ENCODE measurements at regions not wholly inside any gene's neighbourhood (a gene's known extent, or its start where the extent isn't known, plus 50 kb on each side); places are given as distances from the start of the nearest gene placed in this dataset.
A peak's percentile ranks its signal among the peaks of the same experiment; 100 is the strongest.

DNA sequence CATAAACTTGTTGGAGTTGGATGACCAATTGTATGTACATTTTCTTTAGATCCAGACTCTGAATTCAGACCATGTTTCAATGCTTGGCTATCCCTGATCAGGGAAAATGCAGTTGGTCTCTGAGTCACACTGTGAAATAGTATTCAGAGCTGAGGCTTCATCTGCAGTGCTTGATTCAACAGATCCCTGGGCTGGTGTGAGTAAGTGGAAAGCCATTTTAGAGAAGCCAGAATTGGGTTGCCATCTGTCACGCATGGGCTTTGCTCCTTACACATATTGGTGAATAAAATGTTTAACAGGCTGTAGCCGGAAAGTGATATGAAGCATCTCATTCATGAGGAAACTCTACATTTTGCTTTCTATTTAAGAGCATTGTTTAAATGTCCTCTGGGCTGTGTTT is 50.0 kb upstream of the ACYP2 start:
- WGBS, 3 donors = 89 to 98% (median 93%) methylated on average over 2 of the region's 2 CpGs
- Histone ChIP-seq H3K9me3 (ENCODE audit: control insufficient read depth in 2 of 2, insufficient read depth in 1 of 2, low read depth in 1 of 2, low read length in 1 of 2) (no peaks in the 10 kb centered on the region), H3K27me3 (ENCODE audit: control insufficient read depth in 3 of 3, insufficient read depth in 3 of 3, low read length in 3 of 3) (no peaks in the 10 kb centered on the region), H3K4me3 (ENCODE audit: low read depth in 1 of 3, low read length in 3 of 3) (no peak overlapping the region), H3K4me1 (ENCODE audit: control insufficient read depth in 3 of 3, insufficient read depth in 2 of 3, low read depth in 1 of 3, low read length in 2 of 3) (no peaks in the 10 kb centered on the region), H3K27ac (ENCODE audit: low read depth in 1 of 3, low read length in 2 of 3) (no peak overlapping the region), H3K36me3 (ENCODE audit: control insufficient read depth in 3 of 3, insufficient read depth in 2 of 3, low read depth in 1 of 3, low read length in 3 of 3) (no peaks in the 10 kb centered on the region)
- FAIRE-seq (no peak), DNase-seq (no peak)

DNA sequence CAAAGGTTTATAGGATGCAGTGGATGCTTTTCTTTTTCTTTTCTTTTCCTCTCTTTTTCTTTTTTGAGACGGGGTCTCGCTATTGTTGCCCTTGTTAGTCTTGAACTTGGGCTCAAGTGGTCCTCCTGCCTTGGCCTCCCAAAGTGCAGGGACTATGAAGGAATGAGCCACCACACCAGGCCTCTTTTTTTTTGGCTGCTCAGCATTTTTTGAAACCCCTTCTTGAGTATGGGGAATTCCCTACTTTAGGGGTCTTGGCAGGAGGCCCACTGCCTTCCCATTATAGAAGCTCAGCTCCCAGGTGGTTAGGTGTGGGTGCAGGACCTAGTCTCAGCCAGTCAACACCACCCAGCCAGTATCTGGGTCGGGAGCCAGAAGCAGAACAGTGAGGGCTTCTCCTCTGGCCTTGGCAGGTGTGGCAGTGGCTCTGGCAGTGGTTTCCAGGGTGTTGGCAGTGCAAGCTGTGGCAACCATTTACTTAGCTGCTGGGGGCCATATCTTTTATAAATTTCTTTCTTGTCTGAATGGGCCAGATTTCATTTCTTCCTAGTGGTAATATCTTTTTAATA is 51.4 kb upstream of the ACYP2 start:
- Histone ChIP-seq H3K27ac (ENCODE audit: low read depth in 1 of 3, low read length in 2 of 3) (no peak overlapping the region), H3K27me3 (ENCODE audit: control insufficient read depth in 3 of 3, insufficient read depth in 3 of 3, low read length in 3 of 3) (no peaks in the 10 kb centered on the region), H3K4me1 (ENCODE audit: control insufficient read depth in 3 of 3, insufficient read depth in 2 of 3, low read depth in 1 of 3, low read length in 2 of 3) (no peaks in the 10 kb centered on the region), H3K4me3 (ENCODE audit: low read depth in 1 of 3, low read length in 3 of 3) (no peak overlapping the region), H3K9me3 (ENCODE audit: control insufficient read depth in 2 of 2, insufficient read depth in 1 of 2, low read depth in 1 of 2, low read length in 1 of 2) (no peaks in the 10 kb centered on the region), H3K36me3 (ENCODE audit: control insufficient read depth in 3 of 3, insufficient read depth in 2 of 3, low read depth in 1 of 3, low read length in 3 of 3) (no peaks in the 10 kb centered on the region)
- WGBS, 3 donors = 71 to 92% (median 86%) methylated on average over 3 of the region's 3 CpGs
- DNase-seq (no peak), FAIRE-seq (no peak)

DNA sequence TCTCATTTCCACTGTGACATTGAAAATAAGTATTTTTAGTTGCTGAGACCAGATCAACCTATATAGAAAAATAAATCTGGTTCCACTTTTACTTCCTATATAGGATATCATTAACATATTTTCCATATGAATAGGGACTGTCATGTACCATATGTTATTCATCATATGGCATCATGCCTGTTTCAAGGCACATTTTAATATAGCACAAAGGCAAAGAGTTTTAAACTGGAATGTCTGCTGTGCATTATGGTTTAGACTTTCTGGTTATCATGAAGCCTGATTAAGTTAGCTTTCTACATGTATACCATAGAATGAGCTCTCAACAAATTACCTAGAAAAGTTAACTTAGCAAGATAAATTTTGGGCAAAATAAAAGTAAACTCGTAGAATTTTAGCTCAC is 53.0 kb upstream of the ACYP2 start:
- 79 to 92% (median 88%) methylated on average over 1 of the region's 1 CpG for WGBS, 3 donors
- Histone ChIP-seq H3K4me3 (ENCODE audit: low read depth in 1 of 3, low read length in 3 of 3) (no peak overlapping the region), H3K27ac (ENCODE audit: low read depth in 1 of 3, low read length in 2 of 3) (no peak overlapping the region), H3K36me3 (ENCODE audit: control insufficient read depth in 3 of 3, insufficient read depth in 2 of 3, low read depth in 1 of 3, low read length in 3 of 3) (no peaks in the 10 kb centered on the region), H3K4me1 (ENCODE audit: control insufficient read depth in 3 of 3, insufficient read depth in 2 of 3, low read depth in 1 of 3, low read length in 2 of 3) (no peaks in the 10 kb centered on the region), H3K27me3 (ENCODE audit: control insufficient read depth in 3 of 3, insufficient read depth in 3 of 3, low read length in 3 of 3) (no peaks in the 10 kb centered on the region), H3K9me3 (ENCODE audit: control insufficient read depth in 2 of 2, insufficient read depth in 1 of 2, low read depth in 1 of 2, low read length in 1 of 2) (peaks cover 0 to 4% of the 10 kb centered on the region in 2 donors)
- DNase-seq (no peak), FAIRE-seq (no peak)

DNA sequence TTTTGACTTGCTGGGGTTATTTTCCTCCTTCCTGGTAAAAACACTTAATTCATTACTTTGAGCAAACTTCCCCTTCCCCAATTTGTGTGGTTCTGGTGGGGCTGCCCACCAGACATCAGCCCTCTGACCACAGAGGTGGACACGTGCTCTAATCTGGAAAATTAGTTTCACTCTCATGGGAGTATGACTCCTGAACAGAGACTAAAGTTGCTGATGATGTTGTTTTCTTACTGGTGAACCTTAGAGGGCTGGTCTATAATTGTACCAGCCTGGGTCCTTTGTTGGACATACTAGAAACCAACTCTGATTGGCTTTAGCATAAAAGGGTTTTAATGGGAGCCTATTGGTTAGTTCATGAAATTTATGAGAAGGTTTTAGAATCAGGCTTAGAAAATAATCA is 54.1 kb upstream of the ACYP2 start:
- WGBS, 3 donors = 70 to 81% (median 71%) methylated on average over 1 of the region's 1 CpG
- FAIRE-seq (no peak), DNase-seq (no peak)
- H3K9me3 ChIP-seq (ENCODE audit: control insufficient read depth in 2 of 2, insufficient read depth in 1 of 2, low read depth in 1 of 2, low read length in 1 of 2) = peaks cover 0 to 4% of the 10 kb centered on the region in 2 donors
- no peaks in the 10 kb centered on the region for H3K36me3 ChIP-seq (ENCODE audit: control insufficient read depth in 3 of 3, insufficient read depth in 2 of 3, low read depth in 1 of 3, low read length in 3 of 3)
- H3K4me3 ChIP-seq (ENCODE audit: low read depth in 1 of 3, low read length in 3 of 3) = no peak overlapping the region
- no peak overlapping the region for H3K27ac ChIP-seq (ENCODE audit: low read depth in 1 of 3, low read length in 2 of 3)
- H3K4me1 ChIP-seq (ENCODE audit: control insufficient read depth in 3 of 3, insufficient read depth in 2 of 3, low read depth in 1 of 3, low read length in 2 of 3) = no peaks in the 10 kb centered on the region
- no peaks in the 10 kb centered on the region for H3K27me3 ChIP-seq (ENCODE audit: control insufficient read depth in 3 of 3, insufficient read depth in 3 of 3, low read length in 3 of 3)

DNA sequence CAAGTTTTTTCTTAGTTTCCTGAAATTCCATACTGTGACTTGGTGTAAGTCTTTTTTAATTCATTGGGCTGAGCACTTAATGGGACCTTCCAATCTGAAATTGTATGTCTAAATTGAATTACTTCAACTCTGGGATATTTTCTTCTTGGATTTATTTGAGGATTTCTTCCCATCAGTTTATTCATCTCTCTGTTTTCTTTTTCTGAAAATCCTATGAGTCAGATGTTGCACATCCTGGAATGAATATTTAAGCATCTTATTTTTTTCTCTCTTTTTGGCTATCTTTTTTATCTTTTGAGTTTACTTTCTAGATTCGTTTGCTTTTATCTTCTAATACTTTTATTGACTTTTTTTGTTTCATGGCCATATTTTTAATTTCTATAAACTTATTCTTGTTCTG is 55.4 kb upstream of the ACYP2 start:
- no peaks in the 10 kb centered on the region for H3K27me3 ChIP-seq (ENCODE audit: control insufficient read depth in 3 of 3, insufficient read depth in 3 of 3, low read length in 3 of 3)
- peak; percentile 76 for FAIRE-seq
- H3K36me3 ChIP-seq (ENCODE audit: control insufficient read depth in 3 of 3, insufficient read depth in 2 of 3, low read depth in 1 of 3, low read length in 3 of 3) = no peaks in the 10 kb centered on the region
- peaks cover 0 to 4% of the 10 kb centered on the region in 2 donors for H3K9me3 ChIP-seq (ENCODE audit: control insufficient read depth in 2 of 2, insufficient read depth in 1 of 2, low read depth in 1 of 2, low read length in 1 of 2)
- no peaks in the 10 kb centered on the region for H3K4me1 ChIP-seq (ENCODE audit: control insufficient read depth in 3 of 3, insufficient read depth in 2 of 3, low read depth in 1 of 3, low read length in 2 of 3)
- H3K4me3 ChIP-seq (ENCODE audit: low read depth in 1 of 3, low read length in 3 of 3) = no peak overlapping the region
- 64 to 82% (median 69%) methylated on average over 1 of the region's 1 CpG for WGBS, 3 donors
- no peak for DNase-seq
- no peak overlapping the region for H3K27ac ChIP-seq (ENCODE audit: low read depth in 1 of 3, low read length in 2 of 3)

DNA sequence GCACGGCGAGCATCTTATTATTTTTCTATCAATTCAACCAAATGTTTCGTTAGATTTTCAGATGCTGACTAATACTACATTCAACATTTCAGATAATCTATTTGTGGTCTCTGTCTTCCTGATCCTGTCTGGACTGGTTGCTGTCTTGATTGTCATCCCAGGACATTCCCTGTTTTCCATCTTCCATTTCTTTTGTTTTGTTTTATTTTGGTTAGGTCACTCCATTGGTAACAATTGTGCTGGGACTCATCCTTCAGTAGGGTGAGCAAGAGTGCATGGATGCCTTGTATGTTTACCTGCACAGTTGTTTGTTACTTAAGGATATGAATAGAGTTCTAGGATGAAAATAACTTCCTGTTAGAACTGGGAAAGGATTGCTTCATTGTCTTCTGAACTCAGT is 55.9 kb upstream of the ACYP2 start:
- Histone ChIP-seq H3K9me3 (ENCODE audit: control insufficient read depth in 2 of 2, insufficient read depth in 1 of 2, low read depth in 1 of 2, low read length in 1 of 2) (peaks cover 0 to 4% of the 10 kb centered on the region in 2 donors), H3K4me3 (ENCODE audit: low read depth in 1 of 3, low read length in 3 of 3) (no peak overlapping the region), H3K27ac (ENCODE audit: low read depth in 1 of 3, low read length in 2 of 3) (no peak overlapping the region), H3K4me1 (ENCODE audit: control insufficient read depth in 3 of 3, insufficient read depth in 2 of 3, low read depth in 1 of 3, low read length in 2 of 3) (no peaks in the 10 kb centered on the region), H3K36me3 (ENCODE audit: control insufficient read depth in 3 of 3, insufficient read depth in 2 of 3, low read depth in 1 of 3, low read length in 3 of 3) (no peaks in the 10 kb centered on the region), H3K27me3 (ENCODE audit: control insufficient read depth in 3 of 3, insufficient read depth in 3 of 3, low read length in 3 of 3) (no peaks in the 10 kb centered on the region)
- 96 to 100% (median 98%) methylated on average over 3 of the region's 3 CpGs for WGBS, 3 donors
- no peak for FAIRE-seq
- no peak for DNase-seq

DNA sequence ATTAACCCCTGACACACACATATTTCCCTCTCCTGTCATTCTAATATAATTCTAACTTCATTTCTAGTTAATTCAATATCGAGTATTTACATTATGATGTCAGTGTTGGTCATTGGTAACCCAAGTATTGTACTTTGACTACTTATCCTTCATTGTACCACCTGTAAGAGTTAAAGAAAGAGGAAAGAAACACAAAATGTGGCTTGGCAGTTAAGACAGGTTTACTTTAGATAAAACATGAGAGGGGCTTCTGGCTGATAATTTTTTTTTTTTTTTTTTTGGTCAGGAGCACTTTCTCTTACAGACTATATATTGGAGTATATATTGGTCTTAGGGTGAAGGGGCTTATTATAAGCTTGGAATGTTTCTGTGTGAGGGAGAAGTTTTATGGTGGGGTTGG is 57.0 kb upstream of the ACYP2 start:
- Histone ChIP-seq H3K27ac (ENCODE audit: low read depth in 1 of 3, low read length in 2 of 3) (no peak overlapping the region), H3K4me3 (ENCODE audit: low read depth in 1 of 3, low read length in 3 of 3) (no peak overlapping the region), H3K4me1 (ENCODE audit: control insufficient read depth in 3 of 3, insufficient read depth in 2 of 3, low read depth in 1 of 3, low read length in 2 of 3) (no peaks in the 10 kb centered on the region), H3K9me3 (ENCODE audit: control insufficient read depth in 2 of 2, insufficient read depth in 1 of 2, low read depth in 1 of 2, low read length in 1 of 2) (peaks cover 0 to 5% of the 10 kb centered on the region in 2 donors), H3K27me3 (ENCODE audit: control insufficient read depth in 3 of 3, insufficient read depth in 3 of 3, low read length in 3 of 3) (no peaks in the 10 kb centered on the region), H3K36me3 (ENCODE audit: control insufficient read depth in 3 of 3, insufficient read depth in 2 of 3, low read depth in 1 of 3, low read length in 3 of 3) (peaks cover 0 to under 1% (median 0%) of the 10 kb centered on the region in 3 donors)
- WGBS, 3 donors = 94 to 98% (median 95%) methylated on average over 1 of the region's 1 CpG
- DNase-seq (no peak), FAIRE-seq (no peak)

DNA sequence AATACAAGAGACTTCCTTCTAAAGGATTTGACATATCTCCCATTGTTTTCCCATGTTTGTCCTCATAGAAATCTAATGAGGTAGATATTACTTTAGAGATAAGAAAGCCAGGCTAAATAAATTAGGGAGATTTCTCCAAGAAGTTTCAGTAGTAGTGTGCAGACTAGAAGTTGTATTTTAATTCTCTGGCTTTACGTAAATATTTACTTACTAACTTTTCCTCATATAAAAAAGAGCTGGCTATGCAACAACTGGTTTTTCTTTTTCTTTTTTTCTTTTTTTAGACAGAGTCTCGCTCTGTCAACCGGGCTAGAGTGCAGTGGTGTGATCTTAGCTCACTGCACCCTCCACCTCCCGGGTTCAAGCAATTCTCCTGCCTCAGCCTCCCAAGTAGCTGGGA is 60.6 kb upstream of the ACYP2 start:
- 74 to 94% (median 82%) methylated on average over 4 of the region's 4 CpGs for WGBS, 3 donors
- H3K27me3 ChIP-seq (ENCODE audit: control insufficient read depth in 3 of 3, insufficient read depth in 3 of 3, low read length in 3 of 3) = no peaks in the 10 kb centered on the region
- H3K9me3 ChIP-seq (ENCODE audit: control insufficient read depth in 2 of 2, insufficient read depth in 1 of 2, low read depth in 1 of 2, low read length in 1 of 2) = peaks cover 0 to 10% of the 10 kb centered on the region in 2 donors
- H3K27ac ChIP-seq (ENCODE audit: low read depth in 1 of 3, low read length in 2 of 3) = no peak overlapping the region
- no peaks in the 10 kb centered on the region for H3K4me1 ChIP-seq (ENCODE audit: control insufficient read depth in 3 of 3, insufficient read depth in 2 of 3, low read depth in 1 of 3, low read length in 2 of 3)
- FAIRE-seq = no peak
- H3K4me3 ChIP-seq (ENCODE audit: low read depth in 1 of 3, low read length in 3 of 3) = no peak overlapping the region
- DNase-seq = no peak
- peaks cover 0 to 13% (median 0%) of the 10 kb centered on the region in 3 donors for H3K36me3 ChIP-seq (ENCODE audit: control insufficient read depth in 3 of 3, insufficient read depth in 2 of 3, low read depth in 1 of 3, low read length in 3 of 3)

DNA sequence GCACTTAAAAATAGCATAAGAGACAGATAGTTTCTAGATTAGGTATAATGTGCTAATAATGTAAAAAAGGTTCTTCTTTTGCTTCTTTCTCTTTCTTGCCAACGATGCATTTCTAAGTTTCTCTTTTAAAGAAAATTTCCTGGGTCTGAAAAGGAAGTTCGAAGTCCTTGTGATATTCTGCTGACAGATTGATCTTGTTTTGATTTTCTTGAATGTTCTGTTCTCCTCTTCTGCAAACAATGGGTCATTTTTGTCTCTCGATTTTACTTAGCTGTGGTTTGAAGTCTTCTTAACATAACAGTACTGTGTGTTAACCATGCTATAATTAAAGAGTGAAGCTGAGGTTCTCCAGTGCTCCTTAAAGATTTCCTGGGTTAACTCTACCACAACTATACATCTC is 61.1 kb upstream of the ACYP2 start:
- Histone ChIP-seq H3K9me3 (ENCODE audit: control insufficient read depth in 2 of 2, insufficient read depth in 1 of 2, low read depth in 1 of 2, low read length in 1 of 2) (peaks cover 0 to 10% of the 10 kb centered on the region in 2 donors), H3K4me1 (ENCODE audit: control insufficient read depth in 3 of 3, insufficient read depth in 2 of 3, low read depth in 1 of 3, low read length in 2 of 3) (no peaks in the 10 kb centered on the region), H3K27ac (ENCODE audit: low read depth in 1 of 3, low read length in 2 of 3) (no peak overlapping the region), H3K4me3 (ENCODE audit: low read depth in 1 of 3, low read length in 3 of 3) (no peak overlapping the region), H3K27me3 (ENCODE audit: control insufficient read depth in 3 of 3, insufficient read depth in 3 of 3, low read length in 3 of 3) (no peaks in the 10 kb centered on the region), H3K36me3 (ENCODE audit: control insufficient read depth in 3 of 3, insufficient read depth in 2 of 3, low read depth in 1 of 3, low read length in 3 of 3) (peaks cover 0 to 13% (median 0%) of the 10 kb centered on the region in 3 donors)
- no peak for DNase-seq
- WGBS, 3 donors = 51 to 72% (median 57%) methylated on average over 3 of the region's 3 CpGs
- FAIRE-seq = no peak
